ENCODE measurements at regions not wholly inside any gene's neighbourhood (a gene's known extent, or its start where the extent isn't known, plus 50 kb on each side); places are given as distances from the start of the nearest gene placed in this dataset.

DNA sequence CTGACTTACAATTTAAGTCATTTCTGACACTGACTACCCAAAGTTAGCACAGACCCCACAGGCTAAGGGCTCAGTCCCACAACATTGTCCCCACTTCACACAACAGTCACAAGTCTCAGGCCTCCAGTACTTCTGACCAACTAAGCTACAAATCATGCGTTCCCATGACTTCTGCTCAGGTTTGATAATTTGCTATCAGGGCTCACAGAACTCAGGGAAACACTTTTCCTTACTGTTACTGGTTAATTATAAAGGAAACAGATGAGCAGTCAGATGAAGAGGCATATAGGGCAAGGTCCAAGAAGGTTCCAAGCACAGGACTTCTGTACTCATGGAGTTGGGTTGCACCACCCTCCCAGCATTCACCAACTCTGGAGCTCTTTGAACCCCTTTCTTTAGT is 151.2 kb upstream of the TNR start:
- no peak overlapping the region for H3K4me3 ChIP-seq
- TF ChIP-seq EP300 (IDR thresholded peaks at IDR 0.05) (no peak), POLR2A (IDR thresholded peaks at IDR 0.05) (no peak), CTCF (IDR thresholded peaks at IDR 0.05) (no peak), POLR2AphosphoS5 (IDR thresholded peaks at IDR 0.05) (no peak)
- WGBS, 2 donors (ENCODE audit: low coverage in 1 of 2), result 92 to 100% methylated on average over 1 of the region's 1 CpG
- H3K27ac ChIP-seq, result no peak overlapping the region
- no peaks in the 10 kb centered on the region for H3K9me3 ChIP-seq
- ATAC-seq, result no peak
- no peaks in the 10 kb centered on the region for H3K36me3 ChIP-seq
- no peaks in the 10 kb centered on the region for H3K4me1 ChIP-seq
- H3K27me3 ChIP-seq, result no peaks in the 10 kb centered on the region

- Histone ChIP-seq H3K4me3 (no peak overlapping the region), H3K9me3 (no peaks in the 10 kb centered on the region), H3K36me3 (no peaks in the 10 kb centered on the region), H3K27ac (no peak overlapping the region), H3K27me3 (no peaks in the 10 kb centered on the region), H3K4me1 (no peaks in the 10 kb centered on the region)
- TF ChIP-seq CTCF (IDR thresholded peaks at IDR 0.05), result no peak
- no peak for TF ChIP-seq POLR2AphosphoS5 (IDR thresholded peaks at IDR 0.05)
- no peak for TF ChIP-seq POLR2A (IDR thresholded peaks at IDR 0.05)
- TF ChIP-seq EP300 (IDR thresholded peaks at IDR 0.05), result no peak
- 57 to 61% methylated on average over 2 to 3 of the region's 3 CpGs for whole genome bisulfite sequencing, 2 donors (ENCODE audit: low coverage in 1 of 2)
- no peak for ATAC-seq
These were observed 149.8 kb upstream of the TNR start for GRCh38 chr1:175893192-175893591.

DNA sequence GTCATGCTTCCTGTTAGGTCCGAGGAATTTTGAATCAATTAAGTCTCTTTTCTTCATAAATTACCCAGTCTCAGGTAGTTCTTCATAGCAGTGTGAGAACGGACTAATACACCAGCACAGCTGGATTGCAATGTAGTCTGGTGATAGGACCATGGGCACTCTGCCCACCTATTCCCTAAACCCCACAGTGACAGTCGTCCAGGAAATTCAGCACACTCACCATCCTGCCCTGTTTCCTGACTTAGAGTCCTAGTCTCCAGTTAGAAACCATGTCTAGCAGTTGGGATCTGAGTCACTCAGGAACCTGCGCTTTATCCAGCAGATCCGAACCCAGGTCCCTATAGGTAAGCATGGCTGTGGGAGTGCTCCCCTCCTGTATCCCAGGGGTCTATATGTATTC is 149.3 kb upstream of the TNR start:
- no peaks in the 10 kb centered on the region for H3K27me3 ChIP-seq
- TF ChIP-seq CTCF (IDR thresholded peaks at IDR 0.05) (no peak), EP300 (IDR thresholded peaks at IDR 0.05) (no peak), POLR2AphosphoS5 (IDR thresholded peaks at IDR 0.05) (no peak), POLR2A (IDR thresholded peaks at IDR 0.05) (no peak)
- no peaks in the 10 kb centered on the region for H3K36me3 ChIP-seq
- ATAC-seq, result no peak
- H3K27ac ChIP-seq, result no peak overlapping the region
- WGBS, 2 donors (ENCODE audit: low coverage in 1 of 2), result 75% methylated on average over 3 of the region's 5 CpGs; no CpG with 5 or more reads in 1 of the 2 donors
- no peaks in the 10 kb centered on the region for H3K4me1 ChIP-seq
- no peak overlapping the region for H3K4me3 ChIP-seq
- no peaks in the 10 kb centered on the region for H3K9me3 ChIP-seq

DNA sequence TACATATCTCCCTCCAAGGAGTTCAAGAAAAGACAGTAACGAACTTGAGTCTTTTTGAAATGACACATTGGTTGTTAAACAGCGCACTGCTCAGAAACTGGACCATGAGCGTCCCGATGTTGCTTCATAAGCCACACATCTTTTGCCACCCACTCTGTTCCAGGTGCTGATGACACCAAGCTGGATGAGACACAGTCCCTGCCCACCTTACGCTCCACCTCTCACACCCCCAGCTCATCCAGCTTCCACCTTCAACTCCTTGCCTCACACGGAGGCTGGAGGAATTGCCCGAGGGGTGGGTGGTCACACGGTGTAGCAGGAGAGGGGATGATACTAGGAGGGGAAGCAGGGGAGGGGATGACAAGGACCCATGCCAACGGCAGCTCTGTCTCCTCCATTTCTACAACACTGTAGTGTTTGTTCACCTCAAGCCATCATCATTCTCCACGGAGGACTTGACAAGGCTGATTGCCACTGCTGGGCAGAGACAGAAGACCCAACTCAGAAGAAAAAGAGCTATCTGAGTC is 148.5 kb upstream of the TNR start:
- TF ChIP-seq POLR2AphosphoS5 (IDR thresholded peaks at IDR 0.05) (no peak), CTCF (IDR thresholded peaks at IDR 0.05) (no peak)
- Histone ChIP-seq H3K4me3 (no peak overlapping the region), H3K36me3 (no peaks in the 10 kb centered on the region), H3K4me1 (no peaks in the 10 kb centered on the region), H3K27ac (no peak overlapping the region), H3K9me3 (no peaks in the 10 kb centered on the region), H3K27me3 (no peaks in the 10 kb centered on the region)
- WGBS, 2 donors (ENCODE audit: low coverage in 1 of 2), result 69 to 81% methylated on average over 4 to 7 of the region's 10 CpGs
- no peak for ATAC-seq

GRCh38 chr1:175890958-175891357 is 147.6 kb upstream of the TNR start:
- Histone ChIP-seq H3K27ac (no peak overlapping the region), H3K27me3 (no peaks in the 10 kb centered on the region), H3K36me3 (no peaks in the 10 kb centered on the region), H3K4me3 (no peak overlapping the region), H3K9me3 (no peaks in the 10 kb centered on the region), H3K4me1 (peaks cover 0 to 1% (median 0%) of the 10 kb centered on the region in 3 donors)
- 91 to 93% methylated on average over 6 to 7 of the region's 7 CpGs for WGBS, 2 donors (ENCODE audit: low coverage in 1 of 2)
- no peak for TF ChIP-seq POLR2AphosphoS5 (IDR thresholded peaks at IDR 0.05)
- no peak for TF ChIP-seq CTCF (IDR thresholded peaks at IDR 0.05)
- TF ChIP-seq POLR2A (IDR thresholded peaks at IDR 0.05), result no peak
- no peak for TF ChIP-seq EP300 (IDR thresholded peaks at IDR 0.05)
- no peak for ATAC-seq

Data from gastroesophageal sphincter (tissue), 4 donors.